Peyer's patch (tissue), 4 donors: ENCODE measurements at regions not wholly inside any gene's neighbourhood (a gene's known extent, or its start where the extent isn't known, plus 50 kb on each side); places are given as distances from the start of the nearest gene placed in this dataset.

Source experiments
- POLR2A ChIP-seq, 2 donors: fragments of 450-650 bp; IDR thresholded peaks; one replicate each; pipeline ENCODE4 v1.5.1; 2017; ENCODE audit warnings: antibody characterized with exemption in 2 of 2, mild to moderate bottlenecking in 2 of 2, moderate library complexity in 2 of 2
- TF ChIP-seq, protein P1 (sequence below), 6 experiments: fragments of 450-650 bp in 4 of 6; fragments of 200-600 bp in 2 of 6; sonication (generic) in 1 of 6; IDR thresholded peaks; one replicate each; pipeline ENCODE4 v1.5.1; 2017 to 2019; ENCODE audit warnings: antibody characterized with exemption in 6 of 6, mild to moderate bottlenecking in 3 of 6, moderate library complexity in 1 of 6

GRCh38 chr5:96597438-96598020 is 64.6 kb upstream of the CAST start:
- TF ChIP-seq, protein P1, sequence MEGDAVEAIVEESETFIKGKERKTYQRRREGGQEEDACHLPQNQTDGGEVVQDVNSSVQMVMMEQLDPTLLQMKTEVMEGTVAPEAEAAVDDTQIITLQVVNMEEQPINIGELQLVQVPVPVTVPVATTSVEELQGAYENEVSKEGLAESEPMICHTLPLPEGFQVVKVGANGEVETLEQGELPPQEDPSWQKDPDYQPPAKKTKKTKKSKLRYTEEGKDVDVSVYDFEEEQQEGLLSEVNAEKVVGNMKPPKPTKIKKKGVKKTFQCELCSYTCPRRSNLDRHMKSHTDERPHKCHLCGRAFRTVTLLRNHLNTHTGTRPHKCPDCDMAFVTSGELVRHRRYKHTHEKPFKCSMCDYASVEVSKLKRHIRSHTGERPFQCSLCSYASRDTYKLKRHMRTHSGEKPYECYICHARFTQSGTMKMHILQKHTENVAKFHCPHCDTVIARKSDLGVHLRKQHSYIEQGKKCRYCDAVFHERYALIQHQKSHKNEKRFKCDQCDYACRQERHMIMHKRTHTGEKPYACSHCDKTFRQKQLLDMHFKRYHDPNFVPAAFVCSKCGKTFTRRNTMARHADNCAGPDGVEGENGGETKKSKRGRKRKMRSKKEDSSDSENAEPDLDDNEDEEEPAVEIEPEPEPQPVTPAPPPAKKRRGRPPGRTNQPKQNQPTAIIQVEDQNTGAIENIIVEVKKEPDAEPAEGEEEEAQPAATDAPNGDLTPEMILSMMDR (IDR thresholded peaks at IDR 0.05) = no peak
- no peak for TF ChIP-seq POLR2A (IDR thresholded peaks at IDR 0.05)
